ENCODE measurements at regions not wholly inside any gene's neighbourhood (a gene's known extent, or its start where the extent isn't known, plus 50 kb on each side); places are given as distances from the start of the nearest gene placed in this dataset.

DNA sequence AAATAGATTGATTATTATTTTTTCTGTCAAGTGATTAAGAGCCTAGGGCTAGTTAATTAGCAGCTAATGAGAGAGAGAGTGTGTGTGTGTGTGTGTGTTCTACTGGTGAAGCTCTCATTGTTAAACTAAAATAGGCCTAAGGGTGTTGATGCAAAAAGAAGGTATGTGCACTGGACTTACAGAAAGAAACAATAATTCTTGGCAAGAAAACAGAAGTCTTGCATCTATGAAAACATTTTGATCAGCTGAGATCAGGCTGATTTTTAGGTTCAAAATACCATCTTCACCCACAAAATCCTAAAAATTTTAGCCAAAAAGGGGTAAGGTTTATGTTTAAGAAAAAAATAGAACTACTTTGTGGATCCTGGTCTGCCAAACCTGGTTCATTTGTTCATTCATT is 106.5 kb downstream of the POSTN start:
- Histone ChIP-seq H3K27me3 (ENCODE audit: control insufficient read depth in 2 of 2, insufficient read depth in 2 of 2, low read length in 2 of 2) (no peaks in the 10 kb centered on the region), H3K4me1 (replicated peaks in 1 of 2; ENCODE audit: control insufficient read depth in 2 of 2, insufficient read depth in 2 of 2, low read length in 2 of 2) (no peaks in the 10 kb centered on the region), H3K4me2 (ENCODE audit: insufficient read depth, low read length) (no peak overlapping the region), H3K9me3 (replicated peaks; ENCODE audit: control insufficient read depth, insufficient read depth, low read depth, low read length) (no peaks in the 10 kb centered on the region), H4K20me1 (replicated peaks; ENCODE audit: control insufficient read depth, insufficient read depth, low read length) (no peaks in the 10 kb centered on the region), H3K4me3 (no peak overlapping the region), H3K27ac (ENCODE audit: extremely low read depth, low read depth, low read length) (no peak overlapping the region), H2AFZ (ENCODE audit: low read depth, low read length) (no peak overlapping the region), H3K9ac (ENCODE audit: insufficient read depth in 1 of 2, low read depth in 2 of 2, low read length in 2 of 2) (no peak overlapping the region), H3K79me2 (ENCODE audit: control insufficient read depth, insufficient read depth, low read length) (no peaks in the 10 kb centered on the region), H3K9me1 (ENCODE audit: control insufficient read depth, insufficient read depth, low read length) (no peaks in the 10 kb centered on the region), H3K36me3 (ENCODE audit: control insufficient read depth, insufficient read depth, low read length) (no peaks in the 10 kb centered on the region)
- no TSS peak for BruUV-seq (replicated peaks)
- FAIRE-seq (no peak), ATAC-seq (no peak), DNase-seq (ENCODE audit: extremely low read depth in 1 of 4, low spot score in 3 of 4) (no peak)
- in situ Hi-C loops (cut with MboI) (no loop called here), intact Hi-C loops (cut with micrococcal nuclease) (no loop called here)
- POLR2A ChIA-PET = no interaction called here
- CTCF ChIA-PET (ENCODE audit: low intra/inter-chr PET ratio) = no interaction called here
- no peak for TF ChIP-seq NFYB (IDR thresholded peaks at IDR 0.05; ENCODE audit: extremely low read depth, insufficient read length)
- TF ChIP-seq BCOR (IDR thresholded peaks at IDR 0.05) = no peak
- no peak for TF ChIP-seq DMBX1 (CRISPR knock-in tag; IDR thresholded peaks at IDR 0.05; ENCODE audit: borderline replicate concordance)
- TF ChIP-seq TBP (optimal IDR thresholded peaks at IDR 0.05; ENCODE audit: low read depth, low read length) = no peak
- TF ChIP-seq YY1 (IDR thresholded peaks at IDR 0.05; ENCODE audit: borderline replicate concordance in 1 of 3, control insufficient read depth in 1 of 3, extremely low read depth in 1 of 3, insufficient read depth in 3 of 3, insufficient read length in 1 of 3, insufficient replicate concordance in 2 of 3, low read depth in 1 of 3, low read length in 2 of 3) = no peak
- TF ChIP-seq HEY1 (CRISPR knock-in tag; IDR thresholded peaks at IDR 0.05; ENCODE audit: borderline replicate concordance) = no peak
- no peak for TF ChIP-seq BCL6 (CRISPR knock-in tag; IDR thresholded peaks at IDR 0.05)
- TF ChIP-seq CCAR2 (IDR thresholded peaks at IDR 0.05; ENCODE audit: low read depth, low read length) = no peak
- TF ChIP-seq TARDBP (IDR thresholded peaks at IDR 0.05) = no peak
- TF ChIP-seq WHSC1 (IDR thresholded peaks at IDR 0.05; ENCODE audit: low read length) = no peak
- TF ChIP-seq, protein P1, sequence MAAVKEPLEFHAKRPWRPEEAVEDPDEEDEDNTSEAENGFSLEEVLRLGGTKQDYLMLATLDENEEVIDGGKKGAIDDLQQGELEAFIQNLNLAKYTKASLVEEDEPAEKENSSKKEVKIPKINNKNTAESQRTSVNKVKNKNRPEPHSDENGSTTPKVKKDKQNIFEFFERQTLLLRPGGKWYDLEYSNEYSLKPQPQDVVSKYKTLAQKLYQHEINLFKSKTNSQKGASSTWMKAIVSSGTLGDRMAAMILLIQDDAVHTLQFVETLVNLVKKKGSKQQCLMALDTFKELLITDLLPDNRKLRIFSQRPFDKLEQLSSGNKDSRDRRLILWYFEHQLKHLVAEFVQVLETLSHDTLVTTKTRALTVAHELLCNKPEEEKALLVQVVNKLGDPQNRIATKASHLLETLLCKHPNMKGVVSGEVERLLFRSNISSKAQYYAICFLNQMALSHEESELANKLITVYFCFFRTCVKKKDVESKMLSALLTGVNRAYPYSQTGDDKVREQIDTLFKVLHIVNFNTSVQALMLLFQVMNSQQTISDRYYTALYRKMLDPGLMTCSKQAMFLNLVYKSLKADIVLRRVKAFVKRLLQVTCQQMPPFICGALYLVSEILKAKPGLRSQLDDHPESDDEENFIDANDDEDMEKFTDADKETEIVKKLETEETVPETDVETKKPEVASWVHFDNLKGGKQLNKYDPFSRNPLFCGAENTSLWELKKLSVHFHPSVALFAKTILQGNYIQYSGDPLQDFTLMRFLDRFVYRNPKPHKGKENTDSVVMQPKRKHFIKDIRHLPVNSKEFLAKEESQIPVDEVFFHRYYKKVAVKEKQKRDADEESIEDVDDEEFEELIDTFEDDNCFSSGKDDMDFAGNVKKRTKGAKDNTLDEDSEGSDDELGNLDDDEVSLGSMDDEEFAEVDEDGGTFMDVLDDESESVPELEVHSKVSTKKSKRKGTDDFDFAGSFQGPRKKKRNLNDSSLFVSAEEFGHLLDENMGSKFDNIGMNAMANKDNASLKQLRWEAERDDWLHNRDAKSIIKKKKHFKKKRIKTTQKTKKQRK (IDR thresholded peaks at IDR 0.05; ENCODE audit: borderline replicate concordance, low read depth, low read length) = no peak
